Keratinocyte (primary cell): ENCODE measurements at regions not wholly inside any gene's neighbourhood (a gene's known extent, or its start where the extent isn't known, plus 50 kb on each side); places are given as distances from the start of the nearest gene placed in this dataset.

Experiments used
- CTCF ChIP-seq, 3 experiments: IDR thresholded peaks in 1 of 3; conservative IDR thresholded peaks in 1 of 3; optimal IDR thresholded peaks in 1 of 3; 2 replicates in 2 of 3; 3 replicates in 1 of 3; pipeline versions ENCODE3 to v1.5.1; 2011; ENCODE audit warnings: low read length in 3 of 3, mild to moderate bottlenecking in 3 of 3, moderate library complexity in 2 of 3, control low read depth in 1 of 3, inconsistent platforms in 1 of 3; ENCODE audit not compliant: insufficient read depth in 2 of 3; ENCODE audit errors: extremely low read depth in 1 of 3
- EZH2 ChIP-seq: IDR thresholded peaks from one replicate; pipeline ENCODE4 v1.6.1; 2012; ENCODE audit warnings: inconsistent platforms, mild to moderate bottlenecking, low read length, moderate library complexity

- TF ChIP-seq CTCF (optimal IDR thresholded peaks at IDR 0.05 in 1 of 3, IDR thresholded peaks at IDR 0.05 in 1 of 3, conservative IDR thresholded peaks at IDR 0.05 in 1 of 3; ENCODE audit: extremely low read depth in 1 of 3, insufficient read depth in 2 of 3, low read length in 3 of 3) = no peak
- TF ChIP-seq EZH2 = no peak
These were observed 238.8 kb downstream of the AACS start for GRCh38 chr12:125304029-125304428.
